NCI-H2107 treated with DMSO at 0.1 percent for 48 hours (cell line): ENCODE measurements at regions not wholly inside any gene's neighbourhood (a gene's known extent, or its start where the extent isn't known, plus 50 kb on each side); places are given as distances from the start of the nearest gene placed in this dataset.
A peak's percentile ranks its signal among the peaks of the same experiment; 100 is the strongest.

Experiments used
- DNase-seq: peaks from one replicate; lab custom pipeline; 2025; ENCODE audit not compliant: unreplicated experiment; lab: John Stamatoyannopoulos, UW

- DNase-seq = no peak
Measured at GRCh38 chr1:221414772-221415539, 326.9 kb downstream of the DUSP10 start.

- DNase-seq = no peak
Measured at GRCh38 chr1:221415651-221416050, 326.2 kb downstream of the DUSP10 start.

- no peak for DNase-seq
Measured at GRCh38 chr1:221416142-221416541, 325.7 kb downstream of the DUSP10 start.

GRCh38 chr1:221416723-221417122, 325.2 kb downstream of the DUSP10 start:
- no peak for DNase-seq

GRCh38 chr1:221418346-221418745, 323.5 kb downstream of the DUSP10 start:
- DNase-seq = no peak

- DNase-seq = no peak
Measured at GRCh38 chr1:221419513-221420095, 322.3 kb downstream of the DUSP10 start.

GRCh38 chr1:221429264-221429663, 312.6 kb downstream of the DUSP10 start:
- no peak for DNase-seq

- no peak for DNase-seq
Measured at GRCh38 chr1:221430152-221430960, 311.5 kb downstream of the DUSP10 start.

- no peak for DNase-seq
Measured at GRCh38 chr1:221431068-221431651, 310.7 kb downstream of the DUSP10 start.

- DNase-seq = no peak
Measured at GRCh38 chr1:221431961-221432360, 309.9 kb downstream of the DUSP10 start.

GRCh38 chr1:221435504-221435904, 306.4 kb downstream of the DUSP10 start:
- DNase-seq = peak; percentile 83

GRCh38 chr1:221437171-221437570, 304.7 kb downstream of the DUSP10 start:
- no peak for DNase-seq

- DNase-seq = no peak
Measured at GRCh38 chr1:221437926-221438325, 304.0 kb downstream of the DUSP10 start.

- DNase-seq = no peak
Measured at GRCh38 chr1:221439008-221439746, 302.7 kb downstream of the DUSP10 start.

- no peak for DNase-seq
Measured at GRCh38 chr1:221439747-221440501, 302.0 kb downstream of the DUSP10 start.

GRCh38 chr1:221440658-221441057, 301.2 kb downstream of the DUSP10 start:
- no peak for DNase-seq

- no peak for DNase-seq
Measured at GRCh38 chr1:221442056-221442455, 299.8 kb downstream of the DUSP10 start.

- no peak for DNase-seq
Measured at GRCh38 chr1:221444346-221444745, 297.5 kb downstream of the DUSP10 start.

- DNase-seq = no peak
Measured at GRCh38 chr1:221448585-221449175, 293.2 kb downstream of the DUSP10 start.

- no peak for DNase-seq
Measured at GRCh38 chr1:221449194-221449593, 292.7 kb downstream of the DUSP10 start.
